ENCODE measurements at regions not wholly inside any gene's neighbourhood (a gene's known extent, or its start where the extent isn't known, plus 50 kb on each side); places are given as distances from the start of the nearest gene placed in this dataset.

Small RNA genes in the stretch of these regions (microRNA-seq; reads per million reads assigned to microRNA genes)
- 0 reads per million in 4 donors for gene MIR4275

Data from heart left ventricle (tissue), 4 donors.